ENCODE measurements at regions not wholly inside any gene's neighbourhood (a gene's known extent, or its start where the extent isn't known, plus 50 kb on each side); places are given as distances from the start of the nearest gene placed in this dataset.

DNA sequence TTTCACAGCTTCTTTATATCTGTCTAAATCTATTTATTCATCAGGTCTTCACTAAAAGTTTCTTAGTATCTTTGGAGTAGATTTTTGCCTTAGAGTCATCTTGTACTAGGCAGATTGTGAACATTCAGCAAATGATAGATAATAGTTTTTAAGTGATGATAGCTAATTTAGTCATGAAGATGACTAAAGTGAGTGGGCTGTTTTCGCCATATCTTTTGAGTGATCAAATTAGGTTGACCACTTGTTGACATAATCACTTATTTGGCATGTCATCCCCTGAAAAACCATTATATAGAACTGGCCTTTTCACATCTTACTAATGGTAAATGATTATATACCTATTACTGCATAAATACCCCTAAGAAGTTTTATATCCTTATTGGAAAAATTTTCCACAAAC lies 999.2 kb downstream of the PCDH17 start:
- Histone ChIP-seq H3K14ac (ENCODE audit: low read length) (no peak overlapping the region), H3K4me3 (ENCODE audit: low read depth, low read length) (no peak overlapping the region), H3K79me1 (ENCODE audit: low read length) (no peaks in the 10 kb centered on the region), H3K27ac (ENCODE audit: low read depth, low read length) (no peak overlapping the region), H3K4ac (ENCODE audit: low read depth, low read length) (no peak overlapping the region), H3K27me3 (ENCODE audit: insufficient read depth, low read length) (no peaks in the 10 kb centered on the region), H2AK5ac (ENCODE audit: low read length) (no peak overlapping the region), H2BK12ac (ENCODE audit: low read length) (no peak overlapping the region), H2BK5ac (ENCODE audit: low read depth, low read length, poor library complexity) (no peak overlapping the region), H2AFZ (ENCODE audit: insufficient read depth, low read length, poor library complexity) (no peak overlapping the region), H3K9ac (ENCODE audit: low read length) (no peak overlapping the region), H3K9me3 (ENCODE audit: insufficient read depth, low read depth, low read length) (no peaks in the 10 kb centered on the region), H3K18ac (ENCODE audit: low read length) (no peak overlapping the region), H2BK120ac (ENCODE audit: insufficient read depth, low read length, poor library complexity) (no peak overlapping the region), H4K8ac (ENCODE audit: low read depth, low read length) (no peak overlapping the region), H4K12ac (ENCODE audit: low read depth, low read length) (no peak overlapping the region), H3K4me2 (ENCODE audit: low read length) (no peak overlapping the region), H3K79me2 (ENCODE audit: control insufficient read depth, insufficient read depth, low read length, poor library complexity) (no peaks in the 10 kb centered on the region), H3K36me3 (ENCODE audit: control insufficient read depth in 1 of 2, insufficient read depth in 2 of 2, low read length in 2 of 2) (no peaks in the 10 kb centered on the region), H3K23ac (ENCODE audit: low read length) (no peak overlapping the region), H4K91ac (ENCODE audit: low read depth, low read length) (no peak overlapping the region), H3K4me1 (ENCODE audit: control insufficient read depth in 1 of 2, insufficient read depth in 2 of 2, low read length in 2 of 2) (no peaks in the 10 kb centered on the region)
- DNase-seq = no peak
- WGBS (ENCODE audit: extremely low coverage, insufficient coverage, insufficient read length) = no CpG with 5 or more reads among the region's 1 CpG

DNA sequence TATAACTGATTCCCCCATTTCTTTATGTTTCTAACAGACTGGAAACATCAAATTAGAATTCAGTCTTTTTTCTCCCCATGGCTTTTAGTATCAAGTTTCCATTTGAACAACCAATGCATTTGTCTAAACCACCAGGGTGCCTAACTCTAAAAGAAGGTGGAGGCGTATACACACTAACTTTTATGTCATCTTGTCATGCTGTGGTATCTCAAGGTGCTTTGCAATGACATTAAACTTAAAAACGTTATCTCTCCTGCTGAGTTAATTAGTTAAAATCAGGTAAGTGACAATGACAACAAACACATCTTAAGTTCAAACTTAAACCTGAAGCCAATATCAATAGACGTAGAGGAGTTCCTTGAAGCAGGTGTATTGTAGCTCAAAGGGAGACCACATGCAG lies 1001.7 kb downstream of the PCDH17 start:
- H3K27ac ChIP-seq (ENCODE audit: low read depth, low read length) = no peak overlapping the region
- no peaks in the 10 kb centered on the region for H3K79me1 ChIP-seq (ENCODE audit: low read length)
- H3K4me1 ChIP-seq (ENCODE audit: control insufficient read depth in 1 of 2, insufficient read depth in 2 of 2, low read length in 2 of 2) = no peaks in the 10 kb centered on the region
- no peak overlapping the region for H2BK5ac ChIP-seq (ENCODE audit: low read depth, low read length, poor library complexity)
- H4K8ac ChIP-seq (ENCODE audit: low read depth, low read length) = no peak overlapping the region
- no peak overlapping the region for H2AK5ac ChIP-seq (ENCODE audit: low read length)
- H3K9ac ChIP-seq (ENCODE audit: low read length) = no peak overlapping the region
- WGBS (ENCODE audit: extremely low coverage, insufficient coverage, insufficient read length) = no CpG with 5 or more reads among the region's 3 CpGs
- H4K91ac ChIP-seq (ENCODE audit: low read depth, low read length) = no peak overlapping the region
- no peaks in the 10 kb centered on the region for H3K36me3 ChIP-seq (ENCODE audit: control insufficient read depth in 1 of 2, insufficient read depth in 2 of 2, low read length in 2 of 2)
- H2AFZ ChIP-seq (ENCODE audit: insufficient read depth, low read length, poor library complexity) = no peak overlapping the region
- no peak overlapping the region for H2BK120ac ChIP-seq (ENCODE audit: insufficient read depth, low read length, poor library complexity)
- H4K12ac ChIP-seq (ENCODE audit: low read depth, low read length) = no peak overlapping the region
- H3K18ac ChIP-seq (ENCODE audit: low read length) = no peak overlapping the region
- no peaks in the 10 kb centered on the region for H3K9me3 ChIP-seq (ENCODE audit: insufficient read depth, low read depth, low read length)
- no peak overlapping the region for H3K14ac ChIP-seq (ENCODE audit: low read length)
- no peaks in the 10 kb centered on the region for H3K27me3 ChIP-seq (ENCODE audit: insufficient read depth, low read length)
- H3K23ac ChIP-seq (ENCODE audit: low read length) = no peak overlapping the region
- H3K4me3 ChIP-seq (ENCODE audit: low read depth, low read length) = no peak overlapping the region
- no peak overlapping the region for H2BK12ac ChIP-seq (ENCODE audit: low read length)
- H3K4me2 ChIP-seq (ENCODE audit: low read length) = no peak overlapping the region
- no peak for DNase-seq
- H3K4ac ChIP-seq (ENCODE audit: low read depth, low read length) = no peak overlapping the region
- H3K79me2 ChIP-seq (ENCODE audit: control insufficient read depth, insufficient read depth, low read length, poor library complexity) = no peaks in the 10 kb centered on the region

DNA sequence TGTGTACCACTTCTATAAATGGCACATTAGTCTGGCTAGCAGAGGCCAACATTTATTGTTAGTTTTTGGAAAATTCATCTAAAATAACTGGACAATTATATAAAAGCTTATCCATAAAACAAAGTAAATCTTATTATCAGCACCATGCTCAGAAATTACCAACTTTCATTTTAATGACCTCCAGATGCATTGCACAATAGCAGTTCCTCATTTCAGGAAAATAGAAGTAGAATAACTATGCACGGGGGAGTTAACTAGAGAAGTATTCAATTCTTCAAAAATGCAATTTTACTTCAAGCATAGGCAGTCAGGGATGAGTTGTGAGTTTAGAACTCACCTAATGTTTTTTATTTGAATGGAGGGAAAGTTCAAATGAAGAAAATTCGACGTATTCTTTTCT lies 1023.5 kb downstream of the PCDH17 start:
- Histone ChIP-seq H3K9me3 (ENCODE audit: insufficient read depth, low read depth, low read length) (no peaks in the 10 kb centered on the region), H3K36me3 (ENCODE audit: control insufficient read depth in 1 of 2, insufficient read depth in 2 of 2, low read length in 2 of 2) (no peaks in the 10 kb centered on the region), H3K4me1 (ENCODE audit: control insufficient read depth in 1 of 2, insufficient read depth in 2 of 2, low read length in 2 of 2) (no peaks in the 10 kb centered on the region), H3K4me2 (ENCODE audit: low read length) (no peak overlapping the region), H3K4me3 (ENCODE audit: low read depth, low read length) (no peak overlapping the region), H2BK120ac (ENCODE audit: insufficient read depth, low read length, poor library complexity) (no peak overlapping the region), H3K79me2 (ENCODE audit: control insufficient read depth, insufficient read depth, low read length, poor library complexity) (no peaks in the 10 kb centered on the region), H3K27me3 (ENCODE audit: insufficient read depth, low read length) (no peaks in the 10 kb centered on the region), H3K27ac (ENCODE audit: low read depth, low read length) (no peak overlapping the region), H3K14ac (ENCODE audit: low read length) (no peak overlapping the region), H3K4ac (ENCODE audit: low read depth, low read length) (no peak overlapping the region), H2BK12ac (ENCODE audit: low read length) (no peak overlapping the region), H2BK5ac (ENCODE audit: low read depth, low read length, poor library complexity) (no peak overlapping the region), H2AK5ac (ENCODE audit: low read length) (no peak overlapping the region), H3K23ac (ENCODE audit: low read length) (no peak overlapping the region), H3K9ac (ENCODE audit: low read length) (no peak overlapping the region), H4K8ac (ENCODE audit: low read depth, low read length) (no peak overlapping the region), H4K91ac (ENCODE audit: low read depth, low read length) (no peak overlapping the region), H2AFZ (ENCODE audit: insufficient read depth, low read length, poor library complexity) (no peak overlapping the region), H4K12ac (ENCODE audit: low read depth, low read length) (no peak overlapping the region), H3K79me1 (ENCODE audit: low read length) (no peaks in the 10 kb centered on the region), H3K18ac (ENCODE audit: low read length) (no peak overlapping the region)
- no CpG with 5 or more reads among the region's 3 CpGs for WGBS (ENCODE audit: extremely low coverage, insufficient coverage, insufficient read length)
- no peak for DNase-seq

DNA sequence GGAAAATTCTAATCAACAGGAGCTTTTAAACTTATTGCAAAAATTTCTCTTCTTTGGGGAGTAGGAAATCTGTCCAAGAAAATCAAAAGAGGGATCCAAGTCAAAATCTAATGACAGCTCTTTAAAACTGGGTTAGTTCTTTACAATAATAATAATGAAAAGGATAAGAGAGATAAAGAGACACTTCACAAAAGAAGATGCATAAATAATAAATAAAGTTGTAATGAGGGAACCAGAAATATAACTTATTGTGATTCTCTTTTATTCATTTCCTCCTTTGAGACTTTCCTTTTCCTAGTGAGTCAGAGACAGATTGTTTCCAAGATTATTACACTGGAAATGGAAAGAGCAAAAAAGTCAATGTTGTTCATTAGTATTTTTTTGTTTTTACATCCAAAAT lies 1029.3 kb downstream of the PCDH17 start:
- no peaks in the 10 kb centered on the region for H3K27me3 ChIP-seq (ENCODE audit: insufficient read depth, low read length)
- no peak overlapping the region for H4K8ac ChIP-seq (ENCODE audit: low read depth, low read length)
- no peak overlapping the region for H3K14ac ChIP-seq (ENCODE audit: low read length)
- H3K18ac ChIP-seq (ENCODE audit: low read length) = no peak overlapping the region
- H3K4me3 ChIP-seq (ENCODE audit: low read depth, low read length) = no peak overlapping the region
- H4K91ac ChIP-seq (ENCODE audit: low read depth, low read length) = no peak overlapping the region
- no peak for DNase-seq
- no peak overlapping the region for H3K23ac ChIP-seq (ENCODE audit: low read length)
- H2BK120ac ChIP-seq (ENCODE audit: insufficient read depth, low read length, poor library complexity) = no peak overlapping the region
- no peak overlapping the region for H3K4ac ChIP-seq (ENCODE audit: low read depth, low read length)
- no peaks in the 10 kb centered on the region for H3K4me1 ChIP-seq (ENCODE audit: control insufficient read depth in 1 of 2, insufficient read depth in 2 of 2, low read length in 2 of 2)
- no peaks in the 10 kb centered on the region for H3K79me1 ChIP-seq (ENCODE audit: low read length)
- H3K4me2 ChIP-seq (ENCODE audit: low read length) = no peak overlapping the region
- no peak overlapping the region for H4K12ac ChIP-seq (ENCODE audit: low read depth, low read length)
- no peak overlapping the region for H3K27ac ChIP-seq (ENCODE audit: low read depth, low read length)
- no peak overlapping the region for H2BK5ac ChIP-seq (ENCODE audit: low read depth, low read length, poor library complexity)
- no peak overlapping the region for H3K9ac ChIP-seq (ENCODE audit: low read length)
- no peak overlapping the region for H2AK5ac ChIP-seq (ENCODE audit: low read length)
- no peaks in the 10 kb centered on the region for H3K9me3 ChIP-seq (ENCODE audit: insufficient read depth, low read depth, low read length)
- H2BK12ac ChIP-seq (ENCODE audit: low read length) = no peak overlapping the region
- H3K79me2 ChIP-seq (ENCODE audit: control insufficient read depth, insufficient read depth, low read length, poor library complexity) = no peaks in the 10 kb centered on the region
- no peak overlapping the region for H2AFZ ChIP-seq (ENCODE audit: insufficient read depth, low read length, poor library complexity)
- H3K36me3 ChIP-seq (ENCODE audit: control insufficient read depth in 1 of 2, insufficient read depth in 2 of 2, low read length in 2 of 2) = no peaks in the 10 kb centered on the region

DNA sequence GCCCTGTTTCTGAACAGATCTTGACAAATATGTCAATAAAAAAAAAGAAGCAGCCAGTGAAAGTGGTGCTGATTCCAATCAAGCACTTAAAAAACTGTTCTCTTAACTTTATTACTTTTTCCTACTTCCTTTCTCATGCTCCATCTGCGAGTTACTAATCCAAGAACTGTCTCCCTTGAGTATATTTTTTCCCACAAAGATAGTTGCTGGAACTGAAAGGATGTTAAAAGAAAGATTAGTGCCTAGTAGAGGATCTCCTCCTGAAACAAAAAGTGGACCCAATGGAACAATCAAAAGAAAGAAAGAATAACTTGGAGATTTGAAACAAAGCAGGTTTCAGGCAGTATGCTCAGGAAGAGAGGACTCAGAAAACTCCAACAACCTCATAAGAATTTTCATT lies 1034.8 kb downstream of the PCDH17 start:
- WGBS (ENCODE audit: extremely low coverage, insufficient coverage, insufficient read length) = 100% methylated on average over 1 of the region's 1 CpG
- no peak overlapping the region for H3K4ac ChIP-seq (ENCODE audit: low read depth, low read length)
- H3K18ac ChIP-seq (ENCODE audit: low read length) = no peak overlapping the region
- H2BK5ac ChIP-seq (ENCODE audit: low read depth, low read length, poor library complexity) = no peak overlapping the region
- no peaks in the 10 kb centered on the region for H3K27me3 ChIP-seq (ENCODE audit: insufficient read depth, low read length)
- no peak overlapping the region for H3K23ac ChIP-seq (ENCODE audit: low read length)
- H2AFZ ChIP-seq (ENCODE audit: insufficient read depth, low read length, poor library complexity) = no peak overlapping the region
- no peaks in the 10 kb centered on the region for H3K36me3 ChIP-seq (ENCODE audit: control insufficient read depth in 1 of 2, insufficient read depth in 2 of 2, low read length in 2 of 2)
- H3K14ac ChIP-seq (ENCODE audit: low read length) = no peak overlapping the region
- no peak overlapping the region for H3K4me2 ChIP-seq (ENCODE audit: low read length)
- no peak overlapping the region for H3K9ac ChIP-seq (ENCODE audit: low read length)
- no peaks in the 10 kb centered on the region for H3K79me1 ChIP-seq (ENCODE audit: low read length)
- no peak overlapping the region for H3K27ac ChIP-seq (ENCODE audit: low read depth, low read length)
- H2BK120ac ChIP-seq (ENCODE audit: insufficient read depth, low read length, poor library complexity) = no peak overlapping the region
- H3K9me3 ChIP-seq (ENCODE audit: insufficient read depth, low read depth, low read length) = no peaks in the 10 kb centered on the region
- H2BK12ac ChIP-seq (ENCODE audit: low read length) = no peak overlapping the region
- no peak overlapping the region for H2AK5ac ChIP-seq (ENCODE audit: low read length)
- H4K91ac ChIP-seq (ENCODE audit: low read depth, low read length) = no peak overlapping the region
- no peak overlapping the region for H4K12ac ChIP-seq (ENCODE audit: low read depth, low read length)
- no peak for DNase-seq
- no peak overlapping the region for H3K4me3 ChIP-seq (ENCODE audit: low read depth, low read length)
- H3K79me2 ChIP-seq (ENCODE audit: control insufficient read depth, insufficient read depth, low read length, poor library complexity) = no peaks in the 10 kb centered on the region
- H3K4me1 ChIP-seq (ENCODE audit: control insufficient read depth in 1 of 2, insufficient read depth in 2 of 2, low read length in 2 of 2) = no peaks in the 10 kb centered on the region
- H4K8ac ChIP-seq (ENCODE audit: low read depth, low read length) = no peak overlapping the region

All from trophoblast cell (in vitro differentiated cells and primary cell).